ENCODE measurements at regions not wholly inside any gene's neighbourhood (a gene's known extent, or its start where the extent isn't known, plus 50 kb on each side); places are given as distances from the start of the nearest gene placed in this dataset.

DNA sequence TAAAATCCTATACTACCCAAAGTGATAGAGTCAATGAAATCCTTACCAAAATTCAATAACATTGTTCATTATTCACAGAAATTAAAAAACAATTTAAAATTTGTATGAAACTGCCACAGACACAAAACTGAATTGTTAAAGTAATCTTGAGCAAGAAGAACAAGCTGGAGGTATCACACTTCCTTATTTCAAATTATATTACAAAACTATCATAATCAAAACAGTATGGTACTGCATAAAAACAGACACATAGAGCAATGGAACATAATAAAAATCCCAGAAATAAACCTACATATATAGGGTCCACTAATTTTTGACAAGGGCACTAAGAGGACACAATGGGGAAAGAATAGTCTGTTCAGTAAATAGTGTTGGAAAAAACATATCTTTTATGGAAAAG, 316.2 kb downstream of the PTPRC start:
- Histone ChIP-seq H3K9me3 (ENCODE audit: control insufficient read depth, insufficient read depth, low read depth, low read length) (peaks cover 7% of the 10 kb centered on the region; the same call in 1 of the 2 replicates), H3K4me3 (ENCODE audit: low read depth in 2 of 2, low read length in 2 of 2) (no peak overlapping the region), H3K4me1 (ENCODE audit: control insufficient read depth, insufficient read depth, low read length) (no peaks in the 10 kb centered on the region), H3K27me3 (ENCODE audit: control insufficient read depth, insufficient read depth, low read length) (no peaks in the 10 kb centered on the region), H3K27ac (ENCODE audit: low read length) (no peak overlapping the region), H3K36me3 (ENCODE audit: control insufficient read depth, insufficient read depth, low read length) (no peaks in the 10 kb centered on the region)
- no TSS peak for BruUV-seq (replicated peaks)
- in situ Hi-C loops (cut with HindIII; ENCODE audit: low pct_unique_long_range_greater_than_20kb, low sequenced_read_pairs) (no loop called here), intact Hi-C loops (cut with micrococcal nuclease; ENCODE audit: unreplicated experiment) (no loop called here)
- ChIA-PET CTCF (no interaction called here), POLR2A (no interaction called here)
- DNase-seq (ENCODE audit: low read depth, low spot score) (no peak), ATAC-seq (no peak)
- TF ChIP-seq REST (IDR thresholded peaks at IDR 0.05; ENCODE audit: insufficient read depth in 1 of 2, low read depth in 2 of 2, low read length in 1 of 2) = no peak
- no peak for TF ChIP-seq TCF7L2 (IDR thresholded peaks at IDR 0.05; ENCODE audit: low read depth, low read length)
- TF ChIP-seq POLR2AphosphoS5 (IDR thresholded peaks at IDR 0.05; ENCODE audit: low read depth, low read length) = no peak
- TF ChIP-seq CTCF (IDR thresholded peaks at IDR 0.05) = no peak
- TF ChIP-seq SIN3A (IDR thresholded peaks at IDR 0.05; ENCODE audit: borderline replicate concordance, insufficient read depth, low read depth, low read length) = no peak

DNA sequence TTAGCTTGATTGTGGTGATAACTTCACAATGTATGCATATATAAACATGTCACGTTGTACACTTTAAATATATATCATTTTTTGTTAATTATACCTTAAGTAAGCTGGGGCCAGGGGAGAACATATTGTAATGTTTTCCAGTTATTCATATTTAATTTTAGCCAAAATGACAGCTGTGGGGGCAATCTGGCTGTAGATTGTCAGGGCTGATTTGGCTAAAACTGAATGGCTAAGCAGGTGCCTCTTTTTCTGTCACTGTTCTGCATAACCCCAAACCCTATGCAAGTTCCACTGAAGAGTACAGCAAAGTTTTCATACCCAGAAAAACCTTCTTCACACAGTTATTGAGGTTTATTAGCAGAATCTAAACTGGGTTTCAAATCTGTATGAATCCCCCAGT, 318.2 kb downstream of the PTPRC start:
- ATAC-seq (no peak), DNase-seq (ENCODE audit: low read depth, low spot score) (no peak)
- CTCF ChIA-PET = no interaction called here
- BruUV-seq (replicated peaks) = no TSS peak
- no peak for TF ChIP-seq REST (IDR thresholded peaks at IDR 0.05; ENCODE audit: insufficient read depth in 1 of 2, low read depth in 2 of 2, low read length in 1 of 2)
- no peak for TF ChIP-seq SIN3A (IDR thresholded peaks at IDR 0.05; ENCODE audit: borderline replicate concordance, insufficient read depth, low read depth, low read length)
- TF ChIP-seq CTCF (IDR thresholded peaks at IDR 0.05) = no peak
- TF ChIP-seq TCF7L2 (IDR thresholded peaks at IDR 0.05; ENCODE audit: low read depth, low read length) = no peak
- no peak for TF ChIP-seq POLR2AphosphoS5 (IDR thresholded peaks at IDR 0.05; ENCODE audit: low read depth, low read length)
- Histone ChIP-seq H3K27me3 (ENCODE audit: control insufficient read depth, insufficient read depth, low read length) (no peaks in the 10 kb centered on the region), H3K4me1 (ENCODE audit: control insufficient read depth, insufficient read depth, low read length) (no peaks in the 10 kb centered on the region), H3K36me3 (ENCODE audit: control insufficient read depth, insufficient read depth, low read length) (no peaks in the 10 kb centered on the region), H3K27ac (ENCODE audit: low read length) (no peak overlapping the region), H3K4me3 (ENCODE audit: low read depth in 2 of 2, low read length in 2 of 2) (no peak overlapping the region), H3K9me3 (ENCODE audit: control insufficient read depth, insufficient read depth, low read depth, low read length) (peaks cover 7% of the 10 kb centered on the region; the same call in 1 of the 2 replicates)
- intact Hi-C loops (cut with micrococcal nuclease; ENCODE audit: unreplicated experiment) (no loop called here), in situ Hi-C loops (cut with HindIII; ENCODE audit: low pct_unique_long_range_greater_than_20kb, low sequenced_read_pairs) (no loop called here)
- POLR2A ChIA-PET = no interaction called here
